ENCODE measurements at regions not wholly inside any gene's neighbourhood (a gene's known extent, or its start where the extent isn't known, plus 50 kb on each side); places are given as distances from the start of the nearest gene placed in this dataset.
"Not testable (repeated sequence)": the region's sequence is repeated elsewhere in the genome, so short reads cannot be mapped to it uniquely, and the experiment has no call there.

DNA sequence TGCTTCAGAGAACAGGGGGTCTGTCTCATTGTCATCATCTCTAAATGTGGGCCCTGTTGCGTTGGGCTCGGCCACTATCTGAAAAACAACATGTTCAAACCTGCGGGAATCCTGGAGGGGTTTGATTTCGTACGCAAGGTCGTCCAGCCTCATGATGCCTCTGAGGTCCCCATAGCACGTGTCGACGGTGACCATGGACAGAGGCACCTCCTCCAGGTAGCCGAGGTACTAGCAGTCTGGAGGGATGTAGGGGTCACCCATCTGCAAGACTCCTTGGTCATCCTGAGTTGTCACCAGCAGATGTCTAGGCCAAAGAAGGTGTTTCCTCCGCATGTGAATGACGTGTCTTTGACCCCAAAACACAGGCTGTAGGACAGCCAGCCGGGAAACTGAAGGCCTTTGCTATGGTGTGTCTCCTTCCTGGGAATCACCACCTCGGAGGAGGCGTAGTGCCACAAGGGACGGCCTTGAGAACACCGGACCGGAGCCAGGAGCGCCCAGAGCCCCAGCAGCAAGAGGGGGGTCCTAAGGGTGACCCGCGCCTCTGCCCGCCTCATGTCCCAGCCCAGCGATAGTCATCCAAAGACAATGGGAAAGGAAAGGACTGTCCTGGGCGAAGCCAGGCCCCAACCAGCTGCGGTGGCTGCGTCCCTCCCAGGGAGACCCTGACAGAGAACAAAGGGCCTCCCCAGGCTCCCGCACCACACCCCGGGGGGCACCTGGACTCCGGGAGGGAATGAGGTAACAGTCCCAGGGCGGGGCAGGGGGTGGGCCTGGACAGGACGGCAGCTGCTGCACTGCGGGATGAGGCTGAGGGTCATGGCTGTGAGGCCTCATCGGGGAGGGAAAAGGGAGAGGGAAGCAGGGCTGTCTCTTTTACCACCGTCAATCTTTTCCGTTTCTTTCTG is 445.5 kb downstream of the TMEM121 start:
- TF ChIP-seq, protein P1, sequence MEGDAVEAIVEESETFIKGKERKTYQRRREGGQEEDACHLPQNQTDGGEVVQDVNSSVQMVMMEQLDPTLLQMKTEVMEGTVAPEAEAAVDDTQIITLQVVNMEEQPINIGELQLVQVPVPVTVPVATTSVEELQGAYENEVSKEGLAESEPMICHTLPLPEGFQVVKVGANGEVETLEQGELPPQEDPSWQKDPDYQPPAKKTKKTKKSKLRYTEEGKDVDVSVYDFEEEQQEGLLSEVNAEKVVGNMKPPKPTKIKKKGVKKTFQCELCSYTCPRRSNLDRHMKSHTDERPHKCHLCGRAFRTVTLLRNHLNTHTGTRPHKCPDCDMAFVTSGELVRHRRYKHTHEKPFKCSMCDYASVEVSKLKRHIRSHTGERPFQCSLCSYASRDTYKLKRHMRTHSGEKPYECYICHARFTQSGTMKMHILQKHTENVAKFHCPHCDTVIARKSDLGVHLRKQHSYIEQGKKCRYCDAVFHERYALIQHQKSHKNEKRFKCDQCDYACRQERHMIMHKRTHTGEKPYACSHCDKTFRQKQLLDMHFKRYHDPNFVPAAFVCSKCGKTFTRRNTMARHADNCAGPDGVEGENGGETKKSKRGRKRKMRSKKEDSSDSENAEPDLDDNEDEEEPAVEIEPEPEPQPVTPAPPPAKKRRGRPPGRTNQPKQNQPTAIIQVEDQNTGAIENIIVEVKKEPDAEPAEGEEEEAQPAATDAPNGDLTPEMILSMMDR (IDR thresholded peaks at IDR 0.05; ENCODE audit: low read depth, low read length): no peak
- no peaks in the 10 kb centered on the region for H3K9me3 ChIP-seq (ENCODE audit: low read depth)
- H3K36me3 ChIP-seq: no peaks in the 10 kb centered on the region
- no peak for DNase-seq (ENCODE audit: low read depth in 1 of 2, low spot score in 1 of 2)
- H3K4me1 ChIP-seq (ENCODE audit: low read depth): no peaks in the 10 kb centered on the region
- no peak overlapping the region for H3K27ac ChIP-seq
- H3K27me3 ChIP-seq: no peaks in the 10 kb centered on the region
- no peak overlapping the region for H3K4me3 ChIP-seq

DNA sequence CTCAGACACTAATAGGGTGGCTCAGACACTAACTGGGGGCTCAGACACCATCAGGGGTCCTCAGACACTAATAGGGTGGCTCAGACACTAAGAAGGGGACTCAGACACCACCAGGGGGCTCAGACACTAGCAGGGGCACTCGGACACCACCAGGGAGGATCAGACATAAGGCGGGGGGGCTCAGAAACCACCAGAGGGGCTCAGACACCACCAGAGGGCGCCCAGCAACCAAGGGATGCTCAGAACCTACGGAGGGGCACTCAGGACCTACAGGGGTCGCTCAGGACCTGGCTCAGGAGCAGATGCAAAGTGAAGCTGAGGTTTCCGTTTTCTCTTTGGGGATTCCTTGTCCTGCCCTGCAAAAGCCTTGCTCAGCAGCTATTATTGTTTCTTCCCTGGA is 448.5 kb downstream of the TMEM121 start:
- Histone ChIP-seq H3K4me3 (no peak overlapping the region), H3K4me1 (ENCODE audit: low read depth) (no peaks in the 10 kb centered on the region), H3K36me3 (no peaks in the 10 kb centered on the region), H3K27ac (no peak overlapping the region), H3K27me3 (no peaks in the 10 kb centered on the region), H3K9me3 (ENCODE audit: low read depth) (no peaks in the 10 kb centered on the region)
- TF ChIP-seq, protein P1 (IDR thresholded peaks at IDR 0.05; ENCODE audit: low read depth, low read length): no peak
- DNase-seq (ENCODE audit: low read depth in 1 of 2, low spot score in 1 of 2): no peak

DNA sequence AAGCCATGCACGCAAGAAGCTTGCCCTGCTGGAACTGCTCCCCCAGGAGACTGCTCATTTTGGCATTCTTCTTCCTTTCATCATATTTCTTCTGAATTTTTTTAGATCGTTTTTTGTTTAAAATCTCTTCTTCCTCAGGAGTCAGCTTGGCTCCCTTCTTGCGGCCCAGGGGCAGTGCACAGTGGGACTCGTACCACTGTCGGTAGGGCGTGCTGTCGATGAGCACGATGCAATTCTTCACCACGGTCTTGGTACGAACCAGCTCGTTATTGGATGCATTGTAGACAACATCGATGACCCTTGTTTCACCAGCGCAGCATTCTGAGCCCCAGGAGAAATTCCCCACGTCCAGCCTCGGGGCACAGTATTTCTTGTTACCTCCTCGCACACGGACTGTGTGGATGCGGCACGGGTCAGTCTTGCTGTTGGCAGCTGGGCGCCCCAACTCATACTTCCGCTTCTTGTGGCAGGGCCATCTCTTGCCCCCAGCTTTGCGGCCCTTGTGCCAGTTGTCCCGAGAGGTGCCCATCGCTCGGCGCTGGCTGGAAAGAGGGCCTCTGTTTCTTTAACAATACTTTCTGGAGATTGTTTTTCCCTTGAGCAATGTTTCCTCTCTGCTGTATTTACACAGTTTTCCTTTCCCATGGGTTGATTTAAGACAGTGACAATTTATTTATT is 452.4 kb downstream of the TMEM121 start:
- Histone ChIP-seq H3K4me1 (ENCODE audit: low read depth) (no peaks in the 10 kb centered on the region), H3K36me3 (no peaks in the 10 kb centered on the region), H3K9me3 (ENCODE audit: low read depth) (no peaks in the 10 kb centered on the region), H3K4me3 (no peak overlapping the region), H3K27me3 (no peaks in the 10 kb centered on the region), H3K27ac (no peak overlapping the region)
- TF ChIP-seq, protein P1 (IDR thresholded peaks at IDR 0.05; ENCODE audit: low read depth, low read length): no peak
- DNase-seq (ENCODE audit: low read depth in 1 of 2, low spot score in 1 of 2): no peak

DNA sequence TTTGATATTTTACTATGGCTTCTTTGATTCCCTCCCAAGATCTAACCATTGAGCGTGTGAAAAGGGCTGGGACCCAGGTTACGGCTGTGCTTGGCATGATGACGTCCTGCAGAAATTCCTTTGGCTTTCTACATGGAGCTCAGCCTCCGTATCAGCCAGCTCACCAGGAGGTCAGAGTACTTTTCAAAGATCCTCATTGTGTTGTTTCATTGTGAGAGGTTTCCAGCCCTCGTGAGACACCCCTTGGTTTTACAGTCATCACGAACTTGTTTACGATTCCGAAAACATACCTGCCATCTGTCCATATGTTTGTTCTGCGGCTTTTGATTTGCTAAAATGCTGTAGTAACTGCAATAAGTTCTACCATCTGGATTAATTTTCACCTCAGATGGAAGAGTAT is 453.1 kb downstream of the TMEM121 start:
- TF ChIP-seq, protein P1 (IDR thresholded peaks at IDR 0.05; ENCODE audit: low read depth, low read length): no peak
- Histone ChIP-seq H3K36me3 (no peaks in the 10 kb centered on the region), H3K4me3 (no peak overlapping the region), H3K27me3 (no peaks in the 10 kb centered on the region), H3K9me3 (ENCODE audit: low read depth) (no peaks in the 10 kb centered on the region), H3K4me1 (ENCODE audit: low read depth) (no peaks in the 10 kb centered on the region), H3K27ac (no peak overlapping the region)
- DNase-seq (ENCODE audit: low read depth in 1 of 2, low spot score in 1 of 2): no peak

DNA sequence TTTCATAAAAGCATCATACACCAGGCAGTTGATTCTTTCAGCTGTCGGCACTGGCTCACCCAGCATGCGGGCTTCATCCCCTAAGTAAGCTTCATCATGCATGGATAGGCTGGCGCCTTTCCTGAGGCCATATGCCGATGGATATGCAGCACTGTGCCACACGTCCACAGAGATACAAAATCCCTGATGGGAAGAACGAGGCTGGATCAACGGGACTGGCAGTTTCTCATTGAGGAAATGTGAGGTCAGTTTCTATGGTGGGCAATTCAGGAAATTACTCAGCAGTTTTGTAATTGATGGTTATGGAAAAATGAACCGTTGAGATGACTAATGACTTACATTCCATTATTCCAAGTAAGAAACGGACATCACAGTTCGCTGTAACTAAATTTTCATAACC is 453.8 kb downstream of the TMEM121 start:
- H3K27ac ChIP-seq: no peak overlapping the region
- DNase-seq (ENCODE audit: low read depth in 1 of 2, low spot score in 1 of 2): no peak
- no peak overlapping the region for H3K4me3 ChIP-seq
- no peaks in the 10 kb centered on the region for H3K36me3 ChIP-seq
- TF ChIP-seq, protein P1 (IDR thresholded peaks at IDR 0.05; ENCODE audit: low read depth, low read length): no peak
- no peaks in the 10 kb centered on the region for H3K9me3 ChIP-seq (ENCODE audit: low read depth)
- no peaks in the 10 kb centered on the region for H3K4me1 ChIP-seq (ENCODE audit: low read depth)
- H3K27me3 ChIP-seq: no peaks in the 10 kb centered on the region

DNA sequence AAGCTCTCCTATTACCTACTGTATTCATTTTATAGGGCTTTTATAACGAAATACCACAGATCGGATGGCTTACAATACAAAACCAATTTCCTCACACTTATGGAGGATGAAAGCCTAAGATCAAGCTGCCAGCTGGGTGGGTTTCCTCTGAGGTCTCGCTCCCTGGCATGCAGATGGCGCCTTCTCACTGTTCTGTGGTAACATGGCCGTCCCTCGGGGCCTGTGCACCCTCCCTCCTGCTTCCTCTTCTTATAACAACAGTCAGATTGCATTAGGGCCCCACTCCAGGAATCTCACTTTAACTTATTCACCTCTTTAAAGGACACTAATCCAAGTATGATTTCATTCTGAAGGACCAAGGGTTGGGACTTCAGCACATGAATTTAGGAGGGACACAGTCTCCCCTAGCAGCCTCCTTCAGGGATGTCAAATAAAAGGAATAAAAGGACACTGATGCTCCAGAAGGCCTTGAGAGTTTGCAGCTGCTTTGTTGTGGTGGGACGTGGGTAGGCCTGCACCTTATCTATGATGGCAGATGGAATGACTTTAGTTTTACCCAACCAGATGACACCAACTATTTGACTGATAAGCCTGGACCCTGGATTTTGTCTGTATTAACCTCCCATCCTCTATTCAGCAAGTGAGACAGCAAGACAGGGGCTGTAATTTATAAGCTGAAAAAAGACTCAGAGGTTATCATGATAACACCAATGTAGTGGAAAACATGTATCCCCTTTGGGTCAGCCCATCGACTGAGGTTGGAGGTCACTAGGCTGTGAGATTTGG is 455.3 kb downstream of the TMEM121 start:
- not testable (repeated sequence) for H3K27ac ChIP-seq; H3K27me3 ChIP-seq; DNase-seq (ENCODE audit: low read depth in 1 of 2, low spot score in 1 of 2); H3K9me3 ChIP-seq (ENCODE audit: low read depth); H3K36me3 ChIP-seq; H3K4me3 ChIP-seq; H3K4me1 ChIP-seq (ENCODE audit: low read depth)
